Osteoblast (primary cell): ENCODE measurements at regions not wholly inside any gene's neighbourhood (a gene's known extent, or its start where the extent isn't known, plus 50 kb on each side); places are given as distances from the start of the nearest gene placed in this dataset.

ENCODE experiments used
- DNase-seq: peaks from one replicate; pipeline ENCODE4 v3.0.0; 2011; ENCODE audit warnings: low spot score, mixed read lengths; ENCODE audit not compliant: insufficient read length; ENCODE audit errors: missing footprints
- H2AFZ ChIP-seq: 2 replicates; pipeline ENCODE4 v1.6.0; 2011; ENCODE audit warnings: mild to moderate bottlenecking, low read length
- H3K27ac ChIP-seq: 2 replicates; pipeline ENCODE4 v1.5.1; 2011; ENCODE audit warnings: mild to moderate bottlenecking, low read depth, low read length, moderate library complexity
- H3K27me3 ChIP-seq: 2 replicates; pipeline ENCODE4 v1.6.0; 2012; ENCODE audit warnings: mild to moderate bottlenecking, control low read depth, inconsistent platforms, low read length, moderate library complexity; ENCODE audit not compliant: insufficient read depth
- H3K36me3 ChIP-seq: 2 replicates; pipeline ENCODE4 v1.5.1; 2011; ENCODE audit warnings: mild to moderate bottlenecking, low read length, control low read depth, moderate library complexity; ENCODE audit not compliant: insufficient read depth
- H3K4me1 ChIP-seq: 2 replicates; pipeline ENCODE4 v1.5.1; 2011; ENCODE audit warnings: mild to moderate bottlenecking, low read length, control low read depth, moderate library complexity; ENCODE audit not compliant: insufficient read depth
- H3K4me2 ChIP-seq: 2 replicates; pipeline ENCODE4 v1.6.0; 2011; ENCODE audit warnings: mild to moderate bottlenecking, low read length; ENCODE audit not compliant: insufficient read depth
- H3K4me3 ChIP-seq: fragments of 200-600 bp; sonication (generic); 3 replicates; pipeline ENCODE4 v1.5.1; 2012; ENCODE audit warnings: mild to moderate bottlenecking, low read length, inconsistent platforms; ENCODE audit not compliant: insufficient read depth
- H3K79me2 ChIP-seq: 2 replicates; pipeline ENCODE4 v1.6.0; 2012; ENCODE audit warnings: mild to moderate bottlenecking, low read length, control low read depth, inconsistent platforms; ENCODE audit not compliant: insufficient read depth
- H3K9me3 ChIP-seq: 2 replicates; pipeline ENCODE4 v1.5.1; 2011; ENCODE audit warnings: low read depth, low read length, control low read depth
- H4K20me1 ChIP-seq: 2 replicates; pipeline ENCODE4 v1.6.0; 2012; ENCODE audit warnings: mild to moderate bottlenecking, low read length, control low read depth; ENCODE audit not compliant: insufficient read depth
- CTCF ChIP-seq: IDR thresholded peaks from 2 replicates; pipeline ENCODE4 v1.5.1; 2011; ENCODE audit warnings: mild to moderate bottlenecking, low read depth, low read length, moderate library complexity; ENCODE audit errors: extremely low read depth

- Histone ChIP-seq H3K4me2 (no peak overlapping the region), H3K27me3 (no peaks in the 10 kb centered on the region), H3K4me3 (no peak overlapping the region), H3K27ac (no peak overlapping the region), H2AFZ (no peak overlapping the region), H3K4me1 (no peaks in the 10 kb centered on the region), H3K79me2 (no peaks in the 10 kb centered on the region), H3K9me3 (no peaks in the 10 kb centered on the region), H4K20me1 (no peaks in the 10 kb centered on the region), H3K36me3 (no peaks in the 10 kb centered on the region)
- TF ChIP-seq CTCF = no peak
- no peak for DNase-seq
These were observed 378.5 kb upstream of the CD180 start for GRCh38 chr5:67575087-67575486.

GRCh38 chr5:67561151-67561932 lies 364.7 kb upstream of the CD180 start:
- Histone ChIP-seq H3K4me2 (no peak overlapping the region), H3K79me2 (no peaks in the 10 kb centered on the region), H3K9me3 (no peaks in the 10 kb centered on the region), H4K20me1 (no peaks in the 10 kb centered on the region), H3K4me1 (no peaks in the 10 kb centered on the region), H3K36me3 (no peaks in the 10 kb centered on the region), H3K27ac (no peak overlapping the region), H2AFZ (no peak overlapping the region), H3K27me3 (no peaks in the 10 kb centered on the region), H3K4me3 (no peak overlapping the region)
- TF ChIP-seq CTCF = no peak
- no peak for DNase-seq

- no peak for DNase-seq
- H3K27me3 ChIP-seq = no peaks in the 10 kb centered on the region
- no peaks in the 10 kb centered on the region for H3K9me3 ChIP-seq
- H3K4me3 ChIP-seq = no peak overlapping the region
- H3K4me2 ChIP-seq = no peak overlapping the region
- no peak overlapping the region for H3K27ac ChIP-seq
- H3K4me1 ChIP-seq = no peaks in the 10 kb centered on the region
- no peak overlapping the region for H2AFZ ChIP-seq
- H3K36me3 ChIP-seq = no peaks in the 10 kb centered on the region
- no peaks in the 10 kb centered on the region for H3K79me2 ChIP-seq
- no peaks in the 10 kb centered on the region for H4K20me1 ChIP-seq
- no peak for TF ChIP-seq CTCF
These were observed 356.2 kb upstream of the CD180 start for GRCh38 chr5:67552773-67553172.

GRCh38 chr5:67549947-67550346 lies 353.3 kb upstream of the CD180 start:
- Histone ChIP-seq H3K27ac (no peak overlapping the region), H2AFZ (no peak overlapping the region), H3K4me3 (no peak overlapping the region), H3K36me3 (no peaks in the 10 kb centered on the region), H3K27me3 (no peaks in the 10 kb centered on the region), H3K9me3 (no peaks in the 10 kb centered on the region), H4K20me1 (no peaks in the 10 kb centered on the region), H3K79me2 (no peaks in the 10 kb centered on the region), H3K4me1 (no peaks in the 10 kb centered on the region), H3K4me2 (no peak overlapping the region)
- no peak for DNase-seq
- no peak for TF ChIP-seq CTCF
